Endothelial cell of umbilical vein (primary cell): ENCODE measurements at regions not wholly inside any gene's neighbourhood (a gene's known extent, or its start where the extent isn't known, plus 50 kb on each side); places are given as distances from the start of the nearest gene placed in this dataset.

Source experiments
- POLR2AphosphoS5 ChIP-seq: IDR thresholded peaks from 2 replicates; pipeline ENCODE4 v1.6.1; 2012; ENCODE audit warnings: low read depth, mild to moderate bottlenecking, control low read depth, low read length, moderate library complexity; ENCODE audit not compliant: insufficient read depth
- TF ChIP-seq, protein P1 (sequence below): IDR thresholded peaks from 2 replicates; pipeline ENCODE4 v1.6.1; 2011; ENCODE audit not compliant: insufficient read depth, insufficient read length
- TF ChIP-seq, protein P2 (sequence below), 2 donors: IDR thresholded peaks; 1 replicate in 1 of 2; 2 replicates in 1 of 2; pipeline ENCODE4 v1.5.1; 2011; ENCODE audit warnings: low read length in 2 of 2, mild to moderate bottlenecking in 2 of 2, moderate library complexity in 2 of 2, control low read depth in 1 of 2, inconsistent platforms in 1 of 2, low read depth in 1 of 2; ENCODE audit not compliant: insufficient read depth in 1 of 2; ENCODE audit errors: extremely low read depth in 1 of 2

- no peak for TF ChIP-seq POLR2AphosphoS5
- TF ChIP-seq, protein P1, sequence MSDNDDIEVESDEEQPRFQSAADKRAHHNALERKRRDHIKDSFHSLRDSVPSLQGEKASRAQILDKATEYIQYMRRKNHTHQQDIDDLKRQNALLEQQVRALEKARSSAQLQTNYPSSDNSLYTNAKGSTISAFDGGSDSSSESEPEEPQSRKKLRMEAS, result no peak
- TF ChIP-seq, protein P2, sequence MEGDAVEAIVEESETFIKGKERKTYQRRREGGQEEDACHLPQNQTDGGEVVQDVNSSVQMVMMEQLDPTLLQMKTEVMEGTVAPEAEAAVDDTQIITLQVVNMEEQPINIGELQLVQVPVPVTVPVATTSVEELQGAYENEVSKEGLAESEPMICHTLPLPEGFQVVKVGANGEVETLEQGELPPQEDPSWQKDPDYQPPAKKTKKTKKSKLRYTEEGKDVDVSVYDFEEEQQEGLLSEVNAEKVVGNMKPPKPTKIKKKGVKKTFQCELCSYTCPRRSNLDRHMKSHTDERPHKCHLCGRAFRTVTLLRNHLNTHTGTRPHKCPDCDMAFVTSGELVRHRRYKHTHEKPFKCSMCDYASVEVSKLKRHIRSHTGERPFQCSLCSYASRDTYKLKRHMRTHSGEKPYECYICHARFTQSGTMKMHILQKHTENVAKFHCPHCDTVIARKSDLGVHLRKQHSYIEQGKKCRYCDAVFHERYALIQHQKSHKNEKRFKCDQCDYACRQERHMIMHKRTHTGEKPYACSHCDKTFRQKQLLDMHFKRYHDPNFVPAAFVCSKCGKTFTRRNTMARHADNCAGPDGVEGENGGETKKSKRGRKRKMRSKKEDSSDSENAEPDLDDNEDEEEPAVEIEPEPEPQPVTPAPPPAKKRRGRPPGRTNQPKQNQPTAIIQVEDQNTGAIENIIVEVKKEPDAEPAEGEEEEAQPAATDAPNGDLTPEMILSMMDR (IDR thresholded peaks at IDR 0.05; ENCODE audit: extremely low read depth in 1 of 2, insufficient read depth in 1 of 2, low read depth in 1 of 2, low read length in 2 of 2), result no peak
Measured at GRCh38 chr2:220663065-220663464, 909.0 kb downstream of the EPHA4 start.
